Esophagus squamous epithelium (tissue), 5 donors: ENCODE measurements at regions not wholly inside any gene's neighbourhood (a gene's known extent, or its start where the extent isn't known, plus 50 kb on each side); places are given as distances from the start of the nearest gene placed in this dataset.

Experiments used
- DNase-seq: peaks from one replicate; lab custom pipeline; 2025; lab: John Stamatoyannopoulos, UW
- H3K27ac ChIP-seq, 4 donors: fragments of 200-600 bp; sonication (generic); one replicate each; pipeline ENCODE4 v1.5.1; 2016 to 2019; ENCODE audit warnings: mild to moderate bottlenecking in 1 of 4
- H3K27me3 ChIP-seq, 4 donors: fragments of 200-600 bp; sonication (generic); 1 replicate in 3 of 4; 2 replicates in 1 of 4; pipeline versions ENCODE4 v1.5.1 to v1.6.0; 2017 to 2021; ENCODE audit warnings: antibody characterized with exemption in 1 of 4
- H3K36me3 ChIP-seq, 3 donors: fragments of 200-600 bp; sonication (generic); one replicate each; pipeline ENCODE4 v1.5.1; 2016 to 2019
- H3K4me1 ChIP-seq, 3 donors: fragments of 200-600 bp; sonication (generic); one replicate each; pipeline ENCODE4 v1.5.1; 2017 to 2019
- H3K4me3 ChIP-seq, 4 donors: fragments of 200-600 bp; sonication (generic); 1 replicate in 3 of 4; 2 replicates in 1 of 4; pipeline ENCODE4 v1.5.1; 2016 to 2019; ENCODE audit warnings: mild to moderate bottlenecking in 2 of 4, moderate library complexity in 1 of 4
- H3K9me3 ChIP-seq, 3 donors: fragments of 200-600 bp; sonication (generic); one replicate each; pipeline ENCODE4 v1.5.1; 2016 to 2019
- CTCF ChIP-seq, 6 experiments: fragments of 450-650 bp in 4 of 6; fragments of 200-600 bp in 2 of 6; sonication (generic) in 2 of 6; IDR thresholded peaks; one replicate each; pipeline ENCODE4 v1.5.1; 2016 to 2019; ENCODE audit warnings: antibody characterized with exemption in 6 of 6, mild to moderate bottlenecking in 4 of 6, moderate library complexity in 4 of 6
- POLR2A ChIP-seq, 4 donors: fragments of 450-650 bp; IDR thresholded peaks; one replicate each; pipeline ENCODE4 v1.6.1; 2017; ENCODE audit warnings: antibody characterized with exemption in 4 of 4, mild to moderate bottlenecking in 4 of 4, moderate library complexity in 3 of 4
- WGBS, 2 donors: methylation state at CpG; one replicate each; pipeline ENCODE4 v1.1.5; 2018; 5-methylcytosine and 5-hydroxymethylcytosine counted together
- intact Hi-C: fragments of 100-400 bp; cut with DNase I; formaldehyde crosslinking; loops from one replicate; pipeline ENCODE4 v1.15.0; 2022
- donor health status: DM: yes; HTN: yes; CAD: no.

GRCh38 chr2:190804182-190804795 is 76.3 kb upstream of the GLS start:
- TF ChIP-seq POLR2A (IDR thresholded peaks at IDR 0.05) (no peak), CTCF (IDR thresholded peaks at IDR 0.05) (peak; percentile 33 to 79 (median 64))
- H3K36me3 ChIP-seq, result no peaks in the 10 kb centered on the region
- H3K27ac ChIP-seq, result no peak overlapping the region
- no peaks in the 10 kb centered on the region for H3K27me3 ChIP-seq
- WGBS, 2 donors, result 33 to 47% methylated on average over 5 of the region's 5 CpGs
- H3K9me3 ChIP-seq, result no peaks in the 10 kb centered on the region
- no peak for DNase-seq
- intact Hi-C loops, result no loop called here
- no peaks in the 10 kb centered on the region for H3K4me1 ChIP-seq
- H3K4me3 ChIP-seq, result no peak overlapping the region

GRCh38 chr2:190805126-190805525 is 75.5 kb upstream of the GLS start:
- no peak for TF ChIP-seq POLR2A (IDR thresholded peaks at IDR 0.05)
- TF ChIP-seq CTCF (IDR thresholded peaks at IDR 0.05), result no peak
- intact Hi-C loops, result no loop called here
- no peaks in the 10 kb centered on the region for H3K36me3 ChIP-seq
- no peak overlapping the region for H3K4me3 ChIP-seq
- no peaks in the 10 kb centered on the region for H3K4me1 ChIP-seq
- no peaks in the 10 kb centered on the region for H3K27me3 ChIP-seq
- H3K27ac ChIP-seq, result no peak overlapping the region
- H3K9me3 ChIP-seq, result no peaks in the 10 kb centered on the region
- DNase-seq, result no peak
- 63 to 82% methylated on average over 1 of the region's 1 CpG for WGBS, 2 donors

GRCh38 chr2:190805843-190806242 is 74.8 kb upstream of the GLS start:
- Histone ChIP-seq H3K4me3 (no peak overlapping the region), H3K4me1 (no peaks in the 10 kb centered on the region), H3K27me3 (no peaks in the 10 kb centered on the region), H3K27ac (no peak overlapping the region), H3K36me3 (no peaks in the 10 kb centered on the region), H3K9me3 (no peaks in the 10 kb centered on the region)
- WGBS, 2 donors, result 57 to 62% methylated on average over 3 of the region's 3 CpGs
- TF ChIP-seq POLR2A (IDR thresholded peaks at IDR 0.05) (no peak), CTCF (IDR thresholded peaks at IDR 0.05) (no peak)
- no peak for DNase-seq
- intact Hi-C loops, result no loop called here

GRCh38 chr2:190807886-190808285 is 72.7 kb upstream of the GLS start:
- H3K36me3 ChIP-seq, result no peaks in the 10 kb centered on the region
- H3K9me3 ChIP-seq, result no peaks in the 10 kb centered on the region
- H3K27me3 ChIP-seq, result no peaks in the 10 kb centered on the region
- no peak for DNase-seq
- H3K4me1 ChIP-seq, result no peaks in the 10 kb centered on the region
- 96 to 100% methylated on average over 2 of the region's 2 CpGs for WGBS, 2 donors
- H3K27ac ChIP-seq, result no peak overlapping the region
- intact Hi-C loops, result no loop called here
- H3K4me3 ChIP-seq, result no peak overlapping the region
- TF ChIP-seq CTCF (IDR thresholded peaks at IDR 0.05), result no peak
- TF ChIP-seq POLR2A (IDR thresholded peaks at IDR 0.05), result no peak

GRCh38 chr2:190809139-190809764 is 71.4 kb upstream of the GLS start:
- no peak overlapping the region for H3K27ac ChIP-seq
- no peaks in the 10 kb centered on the region for H3K36me3 ChIP-seq
- WGBS, 2 donors, result 90 to 93% methylated on average over 5 of the region's 5 CpGs
- TF ChIP-seq CTCF (IDR thresholded peaks at IDR 0.05) (no peak), POLR2A (IDR thresholded peaks at IDR 0.05) (no peak)
- no peaks in the 10 kb centered on the region for H3K9me3 ChIP-seq
- H3K4me3 ChIP-seq, result no peak overlapping the region
- no peak for DNase-seq
- intact Hi-C loops, result no loop called here
- no peaks in the 10 kb centered on the region for H3K4me1 ChIP-seq
- no peaks in the 10 kb centered on the region for H3K27me3 ChIP-seq
